GM23338 (cell line): ENCODE measurements at regions not wholly inside any gene's neighbourhood (a gene's known extent, or its start where the extent isn't known, plus 50 kb on each side); places are given as distances from the start of the nearest gene placed in this dataset.

ENCODE experiments used
- ATAC-seq: fragments of 200-7000 bp; cut with Tn5 transposase; 3 replicates; pipeline ENCODE4 v1.9.1; 2020
- DNase-seq: peaks from one replicate; pipeline ENCODE4 v3.0.0-alpha.2; 2015; ENCODE audit warnings: low spot score
- H2AFZ ChIP-seq: fragments of 200-600 bp; sonication (generic); 2 replicates; pipeline ENCODE4 v1.8.0; 2016; ENCODE audit warnings: antibody characterized with exemption, mild to moderate bottlenecking, moderate library complexity
- H3F3A ChIP-seq: fragments of 200-600 bp; sonication (generic); replicated peaks from 2 replicates; pipeline ENCODE4 v1.8.0; 2017; ENCODE audit warnings: antibody characterized with exemption, mixed run types, low read depth
- H3K27ac ChIP-seq: fragments of 200-600 bp; sonication (generic); 2 replicates; pipeline ENCODE4 v1.6.1; 2016; ENCODE audit warnings: low read depth
- H3K27me3 ChIP-seq: fragments of 200-600 bp; sonication (generic); 2 replicates; pipeline ENCODE4 v1.8.0; 2016; ENCODE audit warnings: mild to moderate bottlenecking, mixed run types, moderate library complexity; ENCODE audit not compliant: insufficient read depth
- H3K36me3 ChIP-seq: fragments of 200-600 bp; sonication (generic); 2 replicates; pipeline ENCODE4 v1.8.0; 2016; ENCODE audit warnings: mild to moderate bottlenecking; ENCODE audit not compliant: insufficient read depth
- H3K4me1 ChIP-seq: fragments of 200-600 bp; sonication (generic); 2 replicates; pipeline ENCODE4 v1.8.0; 2016; ENCODE audit warnings: mild to moderate bottlenecking, moderate library complexity; ENCODE audit not compliant: insufficient read depth
- H3K4me2 ChIP-seq: fragments of 200-600 bp; sonication (generic); 2 replicates; pipeline ENCODE4 v1.7.1; 2017; ENCODE audit warnings: mixed run types
- H3K4me3 ChIP-seq: fragments of 200-600 bp; sonication (generic); 2 replicates; pipeline ENCODE4 v1.6.1; 2016; ENCODE audit warnings: mixed run types
- H3K79me2 ChIP-seq: fragments of 200-600 bp; sonication (generic); replicated peaks from 2 replicates; pipeline ENCODE4 v1.8.0; 2017; ENCODE audit warnings: mild to moderate bottlenecking; ENCODE audit not compliant: insufficient read depth
- H3K9me2 ChIP-seq: fragments of 200-600 bp; sonication (generic); 2 replicates; pipeline ENCODE4 v1.8.0; 2017; ENCODE audit not compliant: insufficient read depth
- H4K20me1 ChIP-seq: fragments of 200-600 bp; sonication (generic); replicated peaks from 2 replicates; pipeline ENCODE4 v1.8.0; 2017; ENCODE audit warnings: mild to moderate bottlenecking; ENCODE audit not compliant: insufficient read depth
- H3K27ac Mint-ChIP-seq: 2 replicates; pipeline ENCODE4 v1.8.0; 2020; ENCODE audit warnings: inconsistent platforms, mild to moderate bottlenecking, moderate library complexity, mixed read lengths
- H3K27me3 Mint-ChIP-seq: 3 replicates; pipeline ENCODE4 v1.8.0; 2022; ENCODE audit warnings: low read depth, mild to moderate bottlenecking, moderate library complexity, mixed read lengths, inconsistent platforms; ENCODE audit not compliant: insufficient read depth, poor library complexity
- H3K36me3 Mint-ChIP-seq: 3 replicates; pipeline ENCODE4 v1.8.0; 2021; ENCODE audit warnings: low read depth, mild to moderate bottlenecking, inconsistent platforms, moderate library complexity, mixed read lengths
- H3K4me1 Mint-ChIP-seq: 3 replicates; pipeline ENCODE4 v1.8.0; 2020; ENCODE audit warnings: mild to moderate bottlenecking, inconsistent platforms, mixed read lengths
- H3K4me3 Mint-ChIP-seq: 3 replicates; pipeline ENCODE4 v1.8.0; 2021; ENCODE audit warnings: moderate library complexity, mild to moderate bottlenecking, inconsistent platforms, mixed read lengths
- H3K9me3 Mint-ChIP-seq: 3 replicates; pipeline ENCODE4 v1.8.0; 2020; ENCODE audit warnings: moderate library complexity, mild to moderate bottlenecking, inconsistent platforms, mixed read lengths
- CREB1 ChIP-seq: fragments of 250-450 bp; sonication (Bioruptor Pico); IDR thresholded peaks from 2 replicates; pipeline ENCODE4 v1.5.0; 2020; ENCODE audit warnings: low read depth, mild to moderate bottlenecking, moderate library complexity
- EZH2 ChIP-seq: fragments of 200-600 bp; sonication (generic); IDR thresholded peaks from one replicate; pipeline ENCODE4 v1.8.0; 2017; ENCODE audit warnings: antibody characterized with exemption, mild to moderate bottlenecking, low read depth; ENCODE audit not compliant: unreplicated experiment
- EZH2phosphoT487 ChIP-seq: fragments of 200-600 bp; sonication (generic); IDR thresholded peaks from one replicate; pipeline ENCODE4 v1.8.1; 2018; ENCODE audit warnings: antibody characterized with exemption; ENCODE audit not compliant: unreplicated experiment
- JUNB ChIP-seq: IDR thresholded peaks from one replicate; pipeline ENCODE4 v1.6.1; 2016; ENCODE audit warnings: antibody characterized with exemption; ENCODE audit not compliant: unreplicated experiment
- NANOG ChIP-seq: IDR thresholded peaks from 2 replicates; pipeline ENCODE4 v1.6.1; 2016; ENCODE audit warnings: antibody characterized with exemption, borderline replicate concordance
- POLR2AphosphoS5 ChIP-seq: IDR thresholded peaks from 2 replicates; pipeline ENCODE4 v1.6.1; 2016; ENCODE audit warnings: antibody characterized with exemption, low read depth
- STAT1 ChIP-seq: IDR thresholded peaks from one replicate; pipeline ENCODE4 v1.6.1; 2016; ENCODE audit warnings: antibody characterized with exemption; ENCODE audit not compliant: unreplicated experiment
- ZNF114 ChIP-seq: fragments of 250-450 bp; sonication (Bioruptor Pico); IDR thresholded peaks from 2 replicates; pipeline ENCODE4 v1.5.0; 2020; ENCODE audit warnings: mild to moderate bottlenecking, moderate library complexity
- ZNF331 ChIP-seq: fragments of 250-450 bp; sonication (Bioruptor Pico); IDR thresholded peaks from 2 replicates; pipeline ENCODE4 v1.5.0; 2020; ENCODE audit warnings: low read depth, mild to moderate bottlenecking, moderate library complexity
- TF ChIP-seq, protein P1 (sequence below): IDR thresholded peaks from one replicate; pipeline ENCODE4 v1.6.1; 2018; ENCODE audit warnings: antibody characterized with exemption; ENCODE audit not compliant: unreplicated experiment
- TF ChIP-seq, protein P2 (sequence below): fragments of 250-450 bp; sonication (Bioruptor Pico); IDR thresholded peaks from 2 replicates; pipeline ENCODE4 v1.5.0; 2020; ENCODE audit warnings: mild to moderate bottlenecking, moderate library complexity
- TF ChIP-seq, protein P3 (sequence below): IDR thresholded peaks from 2 replicates; pipeline ENCODE4 v1.6.1; 2016; ENCODE audit warnings: antibody characterized with exemption
- TF ChIP-seq, protein P4 (sequence below), 2 experiments: fragments of 200-600 bp in 1 of 2; sonication (generic) in 1 of 2; conservative IDR thresholded peaks; 2 replicates each; pipeline versions ENCODE4 v1.5.1 to v1.6.1; 2016 to 2017; ENCODE audit warnings: antibody characterized with exemption in 2 of 2, low read depth in 2 of 2, mild to moderate bottlenecking in 2 of 2, moderate library complexity in 1 of 2

DNA sequence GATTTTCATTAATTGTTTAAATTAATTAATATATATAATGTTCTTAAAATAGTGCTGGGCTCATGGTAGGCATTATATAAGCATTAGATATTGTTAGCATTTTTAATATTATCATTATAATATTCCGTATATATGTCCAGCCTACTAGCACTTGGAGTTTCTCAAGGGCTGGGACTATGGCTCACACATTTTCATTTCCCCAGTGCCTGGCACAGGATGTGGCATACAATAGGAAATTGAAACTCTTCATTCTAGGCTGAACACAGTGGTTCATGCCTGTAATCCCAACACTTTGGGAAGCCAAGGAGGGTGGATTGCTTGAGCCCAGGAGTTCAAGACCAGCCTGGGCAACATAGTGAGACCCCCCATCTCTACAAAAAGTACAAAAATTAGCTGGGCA is 170.4 kb downstream of the RSL24D1 start:
- no peaks in the 10 kb centered on the region for H3K9me2 ChIP-seq
- H3K36me3 ChIP-seq, result no peaks in the 10 kb centered on the region; the same call in 1 of the 2 replicates
- ATAC-seq, result no peak
- Mint-ChIP-seq H3K36me3 (no peaks in the 10 kb centered on the region), H3K4me1 (no peaks in the 10 kb centered on the region; the same call in 2 of the 3 replicates), H3K9me3 (peaks cover 42% of the 10 kb centered on the region), H3K4me3 (no peak overlapping the region), H3K27ac (no peak overlapping the region), H3K27me3 (no peaks in the 10 kb centered on the region)
- H3K4me1 ChIP-seq, result no peaks in the 10 kb centered on the region
- TF ChIP-seq, protein P1, sequence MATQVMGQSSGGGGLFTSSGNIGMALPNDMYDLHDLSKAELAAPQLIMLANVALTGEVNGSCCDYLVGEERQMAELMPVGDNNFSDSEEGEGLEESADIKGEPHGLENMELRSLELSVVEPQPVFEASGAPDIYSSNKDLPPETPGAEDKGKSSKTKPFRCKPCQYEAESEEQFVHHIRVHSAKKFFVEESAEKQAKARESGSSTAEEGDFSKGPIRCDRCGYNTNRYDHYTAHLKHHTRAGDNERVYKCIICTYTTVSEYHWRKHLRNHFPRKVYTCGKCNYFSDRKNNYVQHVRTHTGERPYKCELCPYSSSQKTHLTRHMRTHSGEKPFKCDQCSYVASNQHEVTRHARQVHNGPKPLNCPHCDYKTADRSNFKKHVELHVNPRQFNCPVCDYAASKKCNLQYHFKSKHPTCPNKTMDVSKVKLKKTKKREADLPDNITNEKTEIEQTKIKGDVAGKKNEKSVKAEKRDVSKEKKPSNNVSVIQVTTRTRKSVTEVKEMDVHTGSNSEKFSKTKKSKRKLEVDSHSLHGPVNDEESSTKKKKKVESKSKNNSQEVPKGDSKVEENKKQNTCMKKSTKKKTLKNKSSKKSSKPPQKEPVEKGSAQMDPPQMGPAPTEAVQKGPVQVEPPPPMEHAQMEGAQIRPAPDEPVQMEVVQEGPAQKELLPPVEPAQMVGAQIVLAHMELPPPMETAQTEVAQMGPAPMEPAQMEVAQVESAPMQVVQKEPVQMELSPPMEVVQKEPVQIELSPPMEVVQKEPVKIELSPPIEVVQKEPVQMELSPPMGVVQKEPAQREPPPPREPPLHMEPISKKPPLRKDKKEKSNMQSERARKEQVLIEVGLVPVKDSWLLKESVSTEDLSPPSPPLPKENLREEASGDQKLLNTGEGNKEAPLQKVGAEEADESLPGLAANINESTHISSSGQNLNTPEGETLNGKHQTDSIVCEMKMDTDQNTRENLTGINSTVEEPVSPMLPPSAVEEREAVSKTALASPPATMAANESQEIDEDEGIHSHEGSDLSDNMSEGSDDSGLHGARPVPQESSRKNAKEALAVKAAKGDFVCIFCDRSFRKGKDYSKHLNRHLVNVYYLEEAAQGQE, result no peak
- TF ChIP-seq, protein P2, sequence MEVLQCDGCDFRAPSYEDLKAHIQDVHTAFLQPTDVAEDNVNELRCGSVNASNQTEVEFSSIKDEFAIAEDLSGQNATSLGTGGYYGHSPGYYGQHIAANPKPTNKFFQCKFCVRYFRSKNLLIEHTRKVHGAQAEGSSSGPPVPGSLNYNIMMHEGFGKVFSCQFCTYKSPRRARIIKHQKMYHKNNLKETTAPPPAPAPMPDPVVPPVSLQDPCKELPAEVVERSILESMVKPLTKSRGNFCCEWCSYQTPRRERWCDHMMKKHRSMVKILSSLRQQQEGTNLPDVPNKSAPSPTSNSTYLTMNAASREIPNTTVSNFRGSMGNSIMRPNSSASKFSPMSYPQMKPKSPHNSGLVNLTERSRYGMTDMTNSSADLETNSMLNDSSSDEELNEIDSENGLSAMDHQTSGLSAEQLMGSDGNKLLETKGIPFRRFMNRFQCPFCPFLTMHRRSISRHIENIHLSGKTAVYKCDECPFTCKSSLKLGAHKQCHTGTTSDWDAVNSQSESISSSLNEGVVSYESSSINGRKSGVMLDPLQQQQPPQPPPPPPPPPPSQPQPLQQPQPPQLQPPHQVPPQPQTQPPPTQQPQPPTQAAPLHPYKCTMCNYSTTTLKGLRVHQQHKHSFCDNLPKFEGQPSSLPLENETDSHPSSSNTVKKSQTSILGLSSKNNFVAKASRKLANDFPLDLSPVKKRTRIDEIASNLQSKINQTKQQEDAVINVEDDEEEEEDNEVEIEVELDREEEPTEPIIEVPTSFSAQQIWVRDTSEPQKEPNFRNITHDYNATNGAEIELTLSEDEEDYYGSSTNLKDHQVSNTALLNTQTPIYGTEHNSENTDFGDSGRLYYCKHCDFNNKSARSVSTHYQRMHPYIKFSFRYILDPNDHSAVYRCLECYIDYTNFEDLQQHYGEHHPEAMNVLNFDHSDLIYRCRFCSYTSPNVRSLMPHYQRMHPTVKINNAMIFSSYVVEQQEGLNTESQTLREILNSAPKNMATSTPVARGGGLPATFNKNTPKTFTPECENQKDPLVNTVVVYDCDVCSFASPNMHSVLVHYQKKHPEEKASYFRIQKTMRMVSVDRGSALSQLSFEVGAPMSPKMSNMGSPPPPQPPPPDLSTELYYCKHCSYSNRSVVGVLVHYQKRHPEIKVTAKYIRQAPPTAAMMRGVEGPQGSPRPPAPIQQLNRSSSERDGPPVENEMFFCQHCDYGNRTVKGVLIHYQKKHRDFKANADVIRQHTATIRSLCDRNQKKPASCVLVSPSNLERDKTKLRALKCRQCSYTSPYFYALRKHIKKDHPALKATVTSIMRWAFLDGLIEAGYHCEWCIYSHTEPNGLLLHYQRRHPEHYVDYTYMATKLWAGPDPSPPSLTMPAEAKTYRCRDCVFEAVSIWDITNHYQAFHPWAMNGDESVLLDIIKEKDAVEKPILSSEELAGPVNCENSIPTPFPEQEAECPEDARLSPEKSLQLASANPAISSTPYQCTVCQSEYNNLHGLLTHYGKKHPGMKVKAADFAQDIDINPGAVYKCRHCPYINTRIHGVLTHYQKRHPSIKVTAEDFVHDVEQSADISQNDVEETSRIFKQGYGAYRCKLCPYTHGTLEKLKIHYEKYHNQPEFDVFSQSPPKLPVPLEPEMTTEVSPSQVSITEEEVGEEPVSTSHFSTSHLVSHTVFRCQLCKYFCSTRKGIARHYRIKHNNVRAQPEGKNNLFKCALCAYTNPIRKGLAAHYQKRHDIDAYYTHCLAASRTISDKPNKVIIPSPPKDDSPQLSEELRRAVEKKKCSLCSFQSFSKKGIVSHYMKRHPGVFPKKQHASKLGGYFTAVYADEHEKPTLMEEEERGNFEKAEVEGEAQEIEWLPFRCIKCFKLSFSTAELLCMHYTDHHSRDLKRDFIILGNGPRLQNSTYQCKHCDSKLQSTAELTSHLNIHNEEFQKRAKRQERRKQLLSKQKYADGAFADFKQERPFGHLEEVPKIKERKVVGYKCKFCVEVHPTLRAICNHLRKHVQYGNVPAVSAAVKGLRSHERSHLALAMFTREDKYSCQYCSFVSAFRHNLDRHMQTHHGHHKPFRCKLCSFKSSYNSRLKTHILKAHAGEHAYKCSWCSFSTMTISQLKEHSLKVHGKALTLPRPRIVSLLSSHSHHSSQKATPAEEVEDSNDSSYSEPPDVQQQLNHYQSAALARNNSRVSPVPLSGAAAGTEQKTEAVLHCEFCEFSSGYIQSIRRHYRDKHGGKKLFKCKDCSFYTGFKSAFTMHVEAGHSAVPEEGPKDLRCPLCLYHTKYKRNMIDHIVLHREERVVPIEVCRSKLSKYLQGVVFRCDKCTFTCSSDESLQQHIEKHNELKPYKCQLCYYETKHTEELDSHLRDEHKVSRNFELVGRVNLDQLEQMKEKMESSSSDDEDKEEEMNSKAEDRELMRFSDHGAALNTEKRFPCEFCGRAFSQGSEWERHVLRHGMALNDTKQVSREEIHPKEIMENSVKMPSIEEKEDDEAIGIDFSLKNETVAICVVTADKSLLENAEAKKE, result no peak
- TF ChIP-seq, protein P3, sequence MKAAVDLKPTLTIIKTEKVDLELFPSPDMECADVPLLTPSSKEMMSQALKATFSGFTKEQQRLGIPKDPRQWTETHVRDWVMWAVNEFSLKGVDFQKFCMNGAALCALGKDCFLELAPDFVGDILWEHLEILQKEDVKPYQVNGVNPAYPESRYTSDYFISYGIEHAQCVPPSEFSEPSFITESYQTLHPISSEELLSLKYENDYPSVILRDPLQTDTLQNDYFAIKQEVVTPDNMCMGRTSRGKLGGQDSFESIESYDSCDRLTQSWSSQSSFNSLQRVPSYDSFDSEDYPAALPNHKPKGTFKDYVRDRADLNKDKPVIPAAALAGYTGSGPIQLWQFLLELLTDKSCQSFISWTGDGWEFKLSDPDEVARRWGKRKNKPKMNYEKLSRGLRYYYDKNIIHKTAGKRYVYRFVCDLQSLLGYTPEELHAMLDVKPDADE, result no peak
- no peak for TF ChIP-seq ZNF114 (CRISPR knock-in tag)
- no peak for TF ChIP-seq EZH2
- TF ChIP-seq ZNF331 (CRISPR knock-in tag), result no peak
- no peak for TF ChIP-seq CREB1 (CRISPR knock-in tag)
- no peak for TF ChIP-seq JUNB
- TF ChIP-seq STAT1, result no peak
- no peak for TF ChIP-seq NANOG
- TF ChIP-seq, protein P4, sequence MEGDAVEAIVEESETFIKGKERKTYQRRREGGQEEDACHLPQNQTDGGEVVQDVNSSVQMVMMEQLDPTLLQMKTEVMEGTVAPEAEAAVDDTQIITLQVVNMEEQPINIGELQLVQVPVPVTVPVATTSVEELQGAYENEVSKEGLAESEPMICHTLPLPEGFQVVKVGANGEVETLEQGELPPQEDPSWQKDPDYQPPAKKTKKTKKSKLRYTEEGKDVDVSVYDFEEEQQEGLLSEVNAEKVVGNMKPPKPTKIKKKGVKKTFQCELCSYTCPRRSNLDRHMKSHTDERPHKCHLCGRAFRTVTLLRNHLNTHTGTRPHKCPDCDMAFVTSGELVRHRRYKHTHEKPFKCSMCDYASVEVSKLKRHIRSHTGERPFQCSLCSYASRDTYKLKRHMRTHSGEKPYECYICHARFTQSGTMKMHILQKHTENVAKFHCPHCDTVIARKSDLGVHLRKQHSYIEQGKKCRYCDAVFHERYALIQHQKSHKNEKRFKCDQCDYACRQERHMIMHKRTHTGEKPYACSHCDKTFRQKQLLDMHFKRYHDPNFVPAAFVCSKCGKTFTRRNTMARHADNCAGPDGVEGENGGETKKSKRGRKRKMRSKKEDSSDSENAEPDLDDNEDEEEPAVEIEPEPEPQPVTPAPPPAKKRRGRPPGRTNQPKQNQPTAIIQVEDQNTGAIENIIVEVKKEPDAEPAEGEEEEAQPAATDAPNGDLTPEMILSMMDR (conservative IDR thresholded peaks at IDR 0.05; ENCODE audit: low read depth in 2 of 2), result no peak
- TF ChIP-seq POLR2AphosphoS5, result no peak
- no peak for TF ChIP-seq EZH2phosphoT487
- no peak overlapping the region for H3K4me2 ChIP-seq
- H4K20me1 ChIP-seq, result no peaks in the 10 kb centered on the region
- H3K27ac ChIP-seq, result no peak overlapping the region
- no peaks in the 10 kb centered on the region for H3K79me2 ChIP-seq
- H3F3A ChIP-seq, result no peaks in the 10 kb centered on the region
- no peak overlapping the region for H2AFZ ChIP-seq
- H3K27me3 ChIP-seq, result no peaks in the 10 kb centered on the region
- no peak overlapping the region for H3K4me3 ChIP-seq
- DNase-seq, result no peak
